GM21360 (cell line): ENCODE measurements at regions not wholly inside any gene's neighbourhood (a gene's known extent, or its start where the extent isn't known, plus 50 kb on each side); places are given as distances from the start of the nearest gene placed in this dataset.
A peak's percentile ranks its signal among the peaks of the same experiment; 100 is the strongest.

ENCODE experiments used
- ATAC-seq: cut with Tn5 transposase; IDR thresholded peaks from one replicate; pipeline ENCODE4 v1.9.1; 2021; ENCODE audit warnings: mild to moderate bottlenecking, moderate library complexity; ENCODE audit not compliant: unreplicated experiment

DNA sequence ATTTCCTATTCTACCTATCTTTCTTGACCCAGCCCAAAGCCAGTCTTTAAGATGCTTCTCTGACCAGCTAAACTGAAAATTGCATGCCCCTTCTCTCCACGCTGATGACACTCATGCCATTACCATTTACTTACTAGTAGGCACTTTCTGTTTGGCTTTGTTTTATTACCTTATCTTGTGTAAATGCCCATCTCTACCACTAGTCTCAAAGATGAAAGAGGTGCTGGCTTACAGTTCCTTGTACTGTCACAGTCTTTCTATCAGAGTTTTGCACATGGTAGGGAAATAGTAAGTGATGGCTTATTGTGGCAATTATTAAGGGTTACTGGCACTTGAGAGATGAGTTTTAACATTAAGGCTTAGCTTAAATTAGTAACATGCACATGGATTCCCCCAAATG is 352.1 kb downstream of the RBM43 start:
- ATAC-seq = no peak

DNA sequence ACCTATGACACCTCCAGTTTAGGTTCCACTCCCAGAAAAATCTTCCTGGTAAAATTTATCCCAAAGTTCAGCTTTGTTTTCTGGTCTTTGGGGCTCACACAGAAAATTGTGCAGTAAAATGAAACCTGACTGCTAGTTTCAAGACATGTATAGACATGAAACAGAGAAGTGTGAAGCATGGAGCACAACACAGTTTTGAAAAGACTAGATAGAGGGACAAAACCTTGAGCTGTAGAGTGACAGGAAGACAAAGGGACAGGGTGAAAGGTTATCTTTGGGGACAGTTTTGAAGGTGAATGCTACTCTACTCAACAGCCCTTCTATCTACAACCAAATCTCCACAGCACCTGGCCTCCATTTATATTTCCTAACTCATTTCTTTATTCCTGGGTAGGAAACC is 352.6 kb downstream of the RBM43 start:
- ATAC-seq = peak; percentile 79

DNA sequence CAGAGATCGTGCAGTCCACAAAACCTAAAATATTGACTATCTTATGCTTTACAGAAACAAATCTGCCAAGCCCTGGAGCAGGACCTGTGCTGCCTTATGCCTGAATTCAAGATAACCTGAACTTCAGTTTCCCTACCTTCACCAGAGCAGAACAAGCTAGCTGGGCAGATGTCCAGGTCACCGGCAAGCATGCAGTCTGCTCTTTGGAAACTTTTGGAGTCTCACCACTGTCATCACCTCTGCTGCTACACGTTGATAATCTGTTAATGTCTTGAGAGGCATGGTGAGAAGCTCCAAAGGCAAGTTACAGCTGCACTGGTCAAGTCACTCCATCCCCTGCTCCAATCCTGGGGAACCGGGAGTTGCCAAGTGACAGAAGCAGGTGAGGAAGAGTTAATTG is 354.2 kb downstream of the RBM43 start:
- no peak for ATAC-seq

DNA sequence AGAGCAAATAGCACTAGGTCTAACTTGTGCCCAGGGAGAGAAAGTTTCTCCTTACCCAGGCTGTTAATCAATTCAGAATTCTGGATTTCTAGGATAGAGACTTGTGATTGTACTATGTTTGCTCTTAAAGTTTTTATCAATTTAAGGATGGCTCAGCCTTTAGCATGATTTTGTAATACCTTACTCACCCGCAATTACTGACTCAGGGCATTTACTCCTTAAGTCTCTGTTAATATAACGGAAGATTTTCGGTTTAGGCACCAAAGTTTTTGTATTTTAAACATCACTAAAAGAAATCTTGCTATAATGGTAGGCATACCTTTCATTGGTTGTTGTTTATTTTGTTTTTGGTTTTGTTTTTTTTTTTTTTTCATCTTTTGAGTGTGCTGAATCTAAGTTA is 358.2 kb downstream of the RBM43 start:
- no peak for ATAC-seq

DNA sequence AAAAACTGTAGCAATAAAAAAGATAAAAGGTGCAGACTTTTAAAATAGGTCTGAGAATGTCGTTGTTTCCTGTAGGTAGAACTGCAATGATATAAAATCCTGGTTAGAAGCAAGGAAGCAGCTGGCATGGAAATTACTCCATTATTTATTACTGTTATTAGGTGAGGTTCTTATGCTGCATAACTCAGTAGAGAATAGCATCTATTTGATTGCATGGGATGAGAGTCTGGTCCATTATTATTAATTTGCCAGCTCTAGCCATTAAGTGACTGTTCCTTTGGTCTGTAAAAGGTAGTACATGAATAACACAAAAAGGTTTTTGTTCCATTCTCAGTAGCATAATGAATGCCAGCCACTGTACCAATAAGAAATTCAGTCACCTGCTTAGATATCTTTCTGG is 358.6 kb downstream of the RBM43 start:
- no peak for ATAC-seq

DNA sequence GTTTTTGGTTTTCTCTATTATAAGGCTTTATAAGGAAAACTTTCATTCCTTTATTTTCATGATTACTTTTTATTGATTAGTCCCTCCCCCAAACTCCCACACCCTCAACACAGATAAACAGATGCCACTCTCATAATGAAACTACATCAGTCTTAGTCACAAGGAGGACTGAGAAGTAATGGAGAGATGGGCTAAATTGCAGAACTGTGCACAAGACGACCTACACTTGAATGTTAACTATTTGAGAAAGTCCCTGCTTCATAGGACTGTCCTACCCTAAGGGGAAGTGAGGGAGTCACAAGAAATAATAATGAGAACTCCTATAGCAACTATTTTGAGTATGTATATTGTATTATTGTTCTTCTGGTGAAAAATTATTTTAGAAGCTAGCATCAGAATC is 360.8 kb downstream of the RBM43 start:
- no peak for ATAC-seq

DNA sequence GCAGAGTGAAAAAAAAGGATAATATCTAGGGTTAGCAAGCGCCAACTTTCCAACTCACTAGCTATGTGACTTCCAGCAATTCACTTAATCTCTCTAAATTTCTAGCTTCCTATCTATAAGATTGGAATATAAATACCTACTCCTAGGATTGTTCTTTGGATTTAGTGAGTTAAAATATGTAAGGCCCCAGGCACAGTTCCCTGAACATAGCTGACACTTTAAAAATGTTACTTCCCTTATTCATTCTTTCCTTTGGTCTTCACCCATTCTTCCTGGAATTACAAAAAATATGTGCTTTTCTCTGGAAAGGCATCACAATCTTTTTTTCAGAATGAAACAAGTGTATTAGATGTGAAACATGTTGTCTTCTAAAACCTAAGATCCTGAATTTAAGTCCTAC is 365.7 kb downstream of the RBM43 start:
- ATAC-seq = no peak

DNA sequence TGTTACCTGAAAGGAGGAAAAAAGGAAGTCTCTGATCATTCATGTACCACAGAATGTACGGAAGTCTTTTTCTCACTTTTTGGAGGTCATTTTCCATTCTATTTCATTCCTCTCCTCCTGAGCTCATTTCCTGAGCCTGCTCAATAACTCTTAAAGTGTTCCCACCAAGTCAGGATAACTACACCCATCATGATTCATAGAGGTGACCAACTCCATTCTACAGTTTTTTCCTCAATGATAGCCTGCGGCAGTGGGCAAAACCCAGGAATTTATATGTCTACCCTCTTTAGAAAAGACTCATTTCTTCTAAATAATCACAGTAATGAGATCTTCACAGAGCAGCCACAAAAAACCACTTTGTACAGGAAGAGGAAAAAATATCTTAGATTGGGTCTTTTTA is 372.5 kb downstream of the RBM43 start:
- no peak for ATAC-seq

DNA sequence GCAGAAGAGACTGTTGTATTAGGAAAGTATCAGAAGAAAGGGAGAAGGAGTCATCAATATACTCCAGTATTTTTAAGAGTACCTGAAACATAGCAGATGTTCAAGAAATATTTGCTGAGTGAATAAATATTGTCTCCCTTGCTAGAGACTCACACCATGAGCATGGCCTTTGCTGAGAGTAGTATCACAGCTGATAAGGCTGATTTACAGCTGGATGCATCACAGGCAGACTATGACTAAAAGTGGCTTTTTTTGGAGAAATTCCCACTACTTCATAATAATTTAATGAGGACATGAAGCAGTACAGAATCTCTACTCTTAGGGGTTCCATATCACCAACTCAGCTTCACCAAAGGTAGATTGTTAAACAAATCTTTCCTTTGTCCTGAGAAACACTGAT is 373.3 kb downstream of the RBM43 start:
- ATAC-seq = no peak

DNA sequence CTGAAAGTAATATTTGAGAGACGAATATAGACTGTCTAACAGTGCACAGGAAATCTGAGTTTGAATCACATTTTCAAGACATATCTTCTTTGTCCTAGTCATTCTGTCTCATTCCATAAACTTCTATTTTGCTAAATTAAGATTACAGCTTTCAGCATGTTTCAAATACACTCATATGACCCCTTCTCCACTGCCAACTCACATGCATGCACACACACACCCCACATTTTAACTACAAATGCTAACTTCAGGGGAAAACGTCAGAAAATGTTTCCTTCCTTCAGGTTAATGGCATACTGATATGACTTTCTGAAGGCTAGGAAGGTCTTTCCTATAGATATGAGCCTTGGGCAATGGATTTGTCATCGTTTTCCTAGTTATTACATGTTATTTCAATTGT is 373.7 kb downstream of the RBM43 start:
- no peak for ATAC-seq

DNA sequence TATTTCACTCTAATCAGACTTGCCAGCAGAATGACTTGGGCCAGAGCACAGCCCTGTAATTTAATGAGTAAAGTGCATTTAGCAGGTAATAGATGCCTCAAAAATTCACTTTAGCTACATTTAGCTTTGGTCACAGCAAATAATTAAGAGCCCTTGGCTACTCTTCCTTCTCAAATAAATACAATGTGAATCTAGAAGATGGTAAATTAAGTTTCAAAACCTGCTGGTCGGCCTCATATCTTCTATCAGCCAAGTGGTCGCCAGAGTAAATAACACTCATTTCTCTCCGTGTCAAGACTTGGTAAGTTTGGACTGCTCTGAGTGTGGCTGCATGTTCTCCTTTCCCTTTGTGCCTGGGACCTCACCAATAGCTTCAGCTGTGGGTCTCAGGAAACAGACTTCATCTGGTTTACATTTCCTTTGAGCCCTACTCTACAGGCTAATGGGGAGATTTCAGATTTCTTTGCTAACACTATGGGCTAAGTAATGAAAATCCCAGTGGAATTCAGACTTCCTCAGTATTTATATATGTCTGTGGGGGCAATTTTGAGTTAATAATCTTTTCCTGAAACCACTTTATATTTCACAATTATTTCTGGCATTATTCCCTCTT is 375.8 kb downstream of the RBM43 start:
- ATAC-seq = no peak

DNA sequence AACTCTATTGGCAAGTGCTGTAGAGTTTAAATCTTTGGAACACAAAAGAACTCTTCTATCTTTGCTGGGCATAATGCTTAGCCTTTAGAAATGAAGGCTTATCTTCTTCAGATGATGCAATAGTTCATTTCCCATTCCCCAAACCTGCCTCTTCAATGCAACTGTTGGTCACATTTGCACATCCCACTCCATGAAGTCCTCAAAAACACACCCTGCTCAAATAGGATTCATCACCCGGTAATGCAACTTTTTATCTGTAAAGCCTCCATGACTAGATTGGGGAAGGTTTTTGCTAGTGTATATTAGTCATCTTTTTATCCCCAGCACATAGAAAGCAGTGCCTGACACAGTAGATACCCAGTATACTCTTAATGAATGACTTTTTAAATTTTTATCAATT is 376.4 kb downstream of the RBM43 start:
- ATAC-seq = no peak

DNA sequence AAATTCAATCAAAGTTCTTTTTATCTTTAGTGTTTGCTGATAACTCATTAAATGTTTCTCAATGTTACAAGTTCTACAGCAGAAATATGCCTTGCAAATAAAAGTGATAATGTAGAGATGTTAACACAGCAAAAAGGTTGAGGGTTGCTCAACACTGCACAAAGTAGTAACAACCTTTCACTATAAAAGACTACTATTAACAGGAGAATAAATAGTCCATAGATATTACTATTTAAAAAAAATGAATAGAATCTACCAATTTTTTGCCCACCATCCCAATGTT is 378.1 kb downstream of the RBM43 start:
- no peak for ATAC-seq

DNA sequence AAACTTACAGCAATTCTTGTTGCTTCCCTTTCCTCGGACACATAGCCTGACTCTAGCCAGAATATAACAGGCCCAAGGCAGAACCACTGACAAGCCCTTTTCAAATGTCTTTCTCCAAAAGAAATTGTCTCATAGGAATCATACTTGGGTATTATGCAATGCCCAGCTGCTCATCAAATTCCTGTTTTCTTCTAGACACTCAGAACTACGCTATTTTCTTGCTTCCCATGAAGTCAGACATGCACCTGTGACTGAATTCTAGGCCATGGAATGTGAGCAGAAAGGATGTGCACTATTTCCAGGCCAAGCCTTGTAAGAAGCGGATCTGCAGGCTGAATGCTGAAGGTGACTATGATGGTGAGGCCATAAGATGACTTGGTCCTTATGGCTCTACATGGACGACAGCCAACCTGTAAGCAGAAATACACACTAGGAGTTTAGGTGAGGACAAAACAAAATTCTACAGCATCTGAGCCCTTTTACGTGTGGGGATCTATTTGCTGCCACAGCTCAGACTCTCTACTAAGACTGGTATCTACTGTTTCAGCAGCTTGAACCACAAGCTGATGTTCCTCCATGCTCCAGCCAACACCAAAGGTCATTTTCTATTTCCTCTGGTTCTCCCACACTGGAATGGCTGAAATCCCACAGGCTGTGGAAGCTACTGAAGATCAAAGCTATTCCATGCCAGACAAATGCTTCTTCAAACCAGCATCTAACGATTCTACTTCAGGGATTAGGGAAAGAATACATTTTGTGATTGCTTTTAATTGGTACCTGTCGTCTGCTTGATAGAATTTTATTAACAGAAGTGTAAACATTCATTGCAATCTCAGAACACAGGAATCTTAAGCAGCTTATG is 378.7 kb downstream of the RBM43 start:
- ATAC-seq = no peak

DNA sequence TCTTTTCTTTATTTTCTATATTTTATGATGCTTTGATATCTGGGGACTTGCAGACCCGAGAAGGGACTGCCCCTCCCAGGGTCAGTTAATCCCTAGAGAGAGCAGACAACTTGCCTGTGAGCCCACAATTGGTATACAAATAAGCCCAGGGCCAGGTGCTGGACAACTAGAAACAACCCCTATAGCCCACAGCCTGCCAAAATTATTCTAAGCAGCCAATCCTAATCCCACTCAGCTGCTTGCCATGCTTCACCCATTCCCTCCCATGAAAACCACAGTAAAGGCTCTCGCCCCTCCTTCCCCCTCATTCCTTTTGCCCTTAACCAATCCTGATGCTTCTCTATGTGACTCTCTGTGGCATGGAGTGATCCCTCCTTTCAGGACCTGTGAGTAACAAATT is 380.7 kb downstream of the RBM43 start:
- no peak for ATAC-seq

DNA sequence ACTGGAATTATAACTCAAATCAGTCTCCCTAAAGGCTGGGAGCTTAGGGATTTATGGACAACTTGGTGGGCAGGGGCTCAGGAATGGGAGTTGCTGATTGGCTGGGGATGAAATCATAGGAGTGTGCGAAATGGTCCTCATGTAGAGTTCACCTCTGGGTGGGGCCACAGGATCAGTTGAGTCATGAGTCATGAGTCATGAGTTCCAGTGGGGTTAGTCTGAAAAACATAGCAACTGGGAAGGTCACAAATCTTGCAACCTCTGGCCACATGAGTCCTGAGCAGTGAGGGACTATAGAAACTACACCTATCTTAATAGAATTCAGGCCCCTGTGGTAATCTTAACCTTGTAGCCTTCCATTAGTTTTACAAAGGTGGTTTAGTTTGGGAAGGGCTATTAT is 383.3 kb downstream of the RBM43 start:
- no peak for ATAC-seq

DNA sequence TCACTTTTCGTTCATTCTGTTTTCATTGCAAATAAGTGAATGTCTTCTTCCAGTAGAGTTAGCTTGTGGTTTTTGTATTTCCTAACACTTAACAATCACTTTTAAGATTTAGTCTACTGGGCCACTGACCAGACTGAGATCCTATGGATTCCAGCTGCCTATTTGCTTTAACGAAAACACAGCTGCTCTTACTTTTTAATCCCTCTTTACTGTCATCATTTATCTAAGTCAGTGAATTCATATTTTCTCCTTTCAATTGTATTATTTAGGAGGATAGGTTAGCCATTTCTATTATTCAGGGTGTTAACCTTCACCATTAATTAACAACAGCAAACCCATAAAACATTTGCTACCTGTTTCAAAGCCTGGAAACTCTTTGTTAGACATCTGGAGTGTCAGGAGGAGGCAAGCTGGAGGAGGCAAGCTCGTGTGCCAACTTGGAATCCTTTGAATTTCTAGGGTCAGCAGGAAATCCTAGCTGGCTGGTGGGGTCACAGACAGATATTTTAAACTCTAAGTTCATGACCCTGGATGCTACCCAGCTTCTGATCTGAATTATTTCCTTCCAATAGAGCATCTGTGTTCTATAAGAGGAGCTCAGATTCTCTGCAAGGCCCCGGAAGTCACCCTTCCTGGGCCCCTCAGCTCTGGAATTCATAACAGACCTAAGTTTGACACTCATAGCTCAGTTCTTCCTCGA is 385.3 kb downstream of the RBM43 start:
- no peak for ATAC-seq

DNA sequence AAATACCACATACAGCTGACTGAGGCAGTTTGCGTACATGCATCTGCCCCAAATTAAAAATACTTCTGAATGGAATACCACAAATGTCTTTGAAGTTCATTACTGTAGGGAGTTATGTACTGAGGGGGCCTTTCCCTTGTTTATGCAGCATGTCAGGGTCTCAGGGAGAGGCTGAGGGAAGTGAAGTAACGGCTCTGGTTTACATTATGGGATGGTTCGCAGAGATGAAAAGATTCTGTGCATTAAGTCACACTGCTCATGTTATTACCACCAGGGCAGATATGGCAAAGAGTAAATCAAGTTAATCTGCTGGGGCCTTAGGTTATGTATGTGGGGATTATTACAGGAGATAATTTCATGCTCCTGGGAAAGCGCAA is 385.9 kb upstream of the RND3 start:
- no peak for ATAC-seq

DNA sequence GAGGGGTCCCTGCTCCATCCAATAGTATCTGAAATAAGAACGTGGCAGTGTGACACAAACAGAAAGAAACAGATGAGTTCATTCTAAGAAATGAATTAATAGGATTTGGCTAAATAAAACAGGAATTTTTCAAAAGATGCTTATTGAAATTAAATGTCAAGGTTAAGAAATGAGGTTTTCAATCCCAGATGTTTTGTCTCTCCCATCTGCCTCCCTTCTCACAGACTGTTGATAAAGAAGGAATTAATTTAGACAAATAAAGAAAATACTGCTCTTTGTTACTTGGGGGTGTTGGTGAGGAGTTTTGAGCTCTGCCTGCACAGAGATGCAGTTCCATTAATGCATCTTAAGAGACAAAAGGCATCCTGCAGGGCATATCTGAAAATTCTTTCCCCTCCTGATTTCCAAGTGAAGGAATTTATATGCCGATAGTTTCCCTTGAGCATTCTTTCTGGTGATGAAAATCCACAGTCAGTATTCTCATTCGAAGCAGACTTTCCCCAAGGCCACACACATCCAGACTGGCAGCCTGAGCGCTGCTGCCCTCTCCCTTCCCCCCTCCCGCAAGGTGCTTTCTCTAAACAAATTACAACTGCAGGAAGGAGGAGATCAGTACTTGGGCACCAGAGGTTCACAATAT is 385.4 kb upstream of the RND3 start:
- ATAC-seq = no peak

DNA sequence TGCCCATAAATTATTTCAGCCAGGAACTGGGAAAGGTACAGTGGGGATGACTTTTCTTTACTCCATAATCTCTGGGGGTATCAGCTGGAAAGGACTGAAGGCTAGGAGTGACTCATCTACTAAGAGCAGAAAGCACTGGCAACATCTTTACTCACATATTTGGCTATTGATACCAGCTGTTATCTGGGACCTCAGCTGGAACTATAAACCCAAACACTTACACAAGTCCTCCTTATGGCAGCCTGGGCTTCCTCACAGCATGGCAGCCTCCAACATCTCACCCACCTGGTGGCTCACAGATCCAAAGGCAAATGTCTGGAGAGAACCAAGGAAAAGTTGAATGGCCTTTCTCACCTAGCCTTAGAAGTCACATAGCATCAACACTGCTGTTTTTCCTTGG is 379.0 kb upstream of the RND3 start:
- no peak for ATAC-seq

DNA sequence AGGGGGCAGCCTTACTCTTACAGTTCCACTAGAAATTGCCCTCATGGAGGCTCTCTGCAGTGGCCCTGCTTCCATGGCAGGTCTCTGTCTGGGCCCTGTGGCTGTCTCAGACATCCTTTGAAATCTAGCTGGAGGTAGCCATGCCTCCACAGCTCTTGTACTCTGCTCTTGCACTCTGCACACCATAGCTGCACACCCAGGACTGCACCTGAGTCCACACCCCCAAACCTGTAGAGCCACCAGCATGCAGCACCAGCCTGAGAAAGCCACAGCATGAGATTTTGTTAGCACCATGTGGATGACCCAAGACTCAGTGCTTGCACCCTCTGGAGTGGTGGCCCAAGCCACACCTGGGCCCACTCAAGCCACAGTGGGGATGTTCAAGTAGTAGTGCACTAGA is 376.2 kb upstream of the RND3 start:
- ATAC-seq = no peak

DNA sequence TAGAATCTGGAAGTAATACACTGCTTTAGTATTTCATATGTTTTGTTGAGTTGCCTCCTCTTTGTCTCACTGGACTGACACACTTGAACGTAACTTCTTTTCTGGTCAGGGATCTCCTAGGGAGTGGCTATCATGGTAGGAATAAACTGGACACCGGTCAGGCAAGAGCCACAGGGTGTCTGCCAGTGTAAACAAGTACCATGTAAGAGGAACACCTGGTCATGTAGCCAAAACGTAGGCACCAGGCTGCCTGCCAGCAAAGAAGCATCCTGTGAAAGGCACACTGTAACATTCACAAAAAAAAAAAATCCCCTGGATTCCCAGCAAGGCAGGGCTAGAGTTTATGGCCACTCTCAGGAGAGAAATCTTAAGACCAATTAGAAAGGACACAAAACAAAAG is 372.8 kb upstream of the RND3 start:
- ATAC-seq = no peak
